ENCODE measurements at regions not wholly inside any gene's neighbourhood (a gene's known extent, or its start where the extent isn't known, plus 50 kb on each side); places are given as distances from the start of the nearest gene placed in this dataset.
"Not testable (repeated sequence)": the region's sequence is repeated elsewhere in the genome, so short reads cannot be mapped to it uniquely, and the experiment has no call there.

DNA sequence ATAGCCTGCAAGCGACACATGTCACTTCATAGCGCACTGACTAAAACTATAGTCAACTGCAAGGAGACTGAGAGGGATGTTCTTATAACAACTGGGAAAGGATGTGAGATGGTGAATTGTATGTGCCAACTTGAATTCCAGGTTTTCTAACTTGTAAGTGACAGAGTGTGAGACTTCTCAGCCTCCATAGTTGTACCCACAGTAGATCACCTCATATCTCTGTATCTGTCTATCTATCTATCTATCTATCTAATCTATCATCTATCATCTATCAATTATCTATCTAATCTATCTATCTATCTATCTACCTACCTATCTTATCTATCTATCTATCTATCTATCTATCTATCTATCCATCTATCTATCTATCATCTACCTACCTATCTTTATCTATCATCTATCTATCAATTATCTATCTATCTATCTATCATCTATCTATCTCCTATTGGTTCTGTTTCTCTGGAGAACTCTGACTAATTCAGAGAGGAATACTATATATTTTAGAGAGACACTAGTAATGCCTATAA lies 162.3 kb downstream of the CTH start:
- 28 to 100% (median 93%) methylated on average over 1 to 2 of the region's 2 CpGs; no CpG with 5 or more reads in 3 of the 10 experiments for WGBS, 10 experiments
- Histone ChIP-seq H3K4me1 (replicated peaks in 1 of 2) (no peaks in the 10 kb centered on the region), H3K27ac (no peak overlapping the region), H3K4me3 (no peak overlapping the region)
- in situ Hi-C loops (cut with MboI; ENCODE audit: low pct_unique_long_range_greater_than_20kb in 2 of 9, low sequenced_read_pairs in 9 of 9, unreplicated experiment in 9 of 9): no loop called here
- ATAC-seq (replicated peaks in 6 of 8): no peak

DNA sequence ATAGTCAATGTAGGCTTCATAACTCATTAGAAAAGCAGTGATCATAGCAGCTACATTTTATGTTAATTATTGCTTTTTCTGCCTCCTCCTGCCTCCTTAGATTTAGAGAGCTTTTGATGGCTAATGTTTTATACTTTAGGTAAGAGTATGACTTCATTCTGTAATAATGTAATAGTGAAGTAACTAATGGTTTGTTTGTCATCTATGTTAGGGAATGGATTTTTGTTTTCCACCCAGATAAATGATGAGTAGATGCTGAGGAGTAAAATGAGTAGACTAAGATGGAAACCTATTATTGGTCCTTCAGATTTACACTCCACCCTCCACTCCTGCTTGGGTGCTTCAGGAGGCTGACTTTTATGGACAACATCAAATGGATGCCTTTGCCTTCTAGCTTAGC lies 170.6 kb downstream of the CTH start:
- Histone ChIP-seq H3K4me1 (replicated peaks in 1 of 2) (peaks cover 7 to 11% of the 10 kb centered on the region in 2 donors), H3K4me3 (no peak overlapping the region), H3K27ac (no peak overlapping the region)
- ATAC-seq (replicated peaks in 6 of 8): peak in 3 of 8 experiments; percentile 12 to 58 (median 52)
- in situ Hi-C loops (cut with MboI; ENCODE audit: low pct_unique_long_range_greater_than_20kb in 2 of 9, low sequenced_read_pairs in 9 of 9, unreplicated experiment in 9 of 9): no loop called here

DNA sequence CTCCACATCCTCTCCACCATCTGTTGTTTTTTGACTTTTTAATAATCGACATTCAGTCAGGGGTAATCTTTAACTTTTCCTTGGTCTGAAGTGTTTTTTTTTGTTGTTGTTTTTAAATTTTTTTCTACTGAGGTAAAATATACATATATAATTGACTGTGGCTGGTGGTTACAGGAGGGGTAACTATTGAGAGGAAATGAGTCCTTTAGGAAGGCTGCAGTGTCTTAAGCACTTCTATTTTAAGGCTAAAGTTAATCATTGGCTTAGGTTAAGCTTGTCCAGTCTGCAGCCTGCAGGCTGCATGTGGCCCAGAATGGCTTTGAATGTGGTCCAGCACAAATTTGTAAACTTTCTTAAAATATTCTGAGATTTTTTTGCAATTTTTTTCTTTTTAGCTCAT lies 172.5 kb downstream of the CTH start:
- peaks cover 7 to 28% of the 10 kb centered on the region in 2 donors for H3K4me1 ChIP-seq (replicated peaks in 1 of 2)
- H3K4me3 ChIP-seq: no peak overlapping the region
- H3K27ac ChIP-seq: no peak overlapping the region
- WGBS, 10 experiments: 71 to 100% (median 90%) methylated on average over 1 of the region's 1 CpG; no CpG with 5 or more reads in 2 of the 10 experiments
- in situ Hi-C loops (cut with MboI; ENCODE audit: low pct_unique_long_range_greater_than_20kb in 2 of 9, low sequenced_read_pairs in 9 of 9, unreplicated experiment in 9 of 9): no loop called here
- ATAC-seq (replicated peaks in 6 of 8): no peak

DNA sequence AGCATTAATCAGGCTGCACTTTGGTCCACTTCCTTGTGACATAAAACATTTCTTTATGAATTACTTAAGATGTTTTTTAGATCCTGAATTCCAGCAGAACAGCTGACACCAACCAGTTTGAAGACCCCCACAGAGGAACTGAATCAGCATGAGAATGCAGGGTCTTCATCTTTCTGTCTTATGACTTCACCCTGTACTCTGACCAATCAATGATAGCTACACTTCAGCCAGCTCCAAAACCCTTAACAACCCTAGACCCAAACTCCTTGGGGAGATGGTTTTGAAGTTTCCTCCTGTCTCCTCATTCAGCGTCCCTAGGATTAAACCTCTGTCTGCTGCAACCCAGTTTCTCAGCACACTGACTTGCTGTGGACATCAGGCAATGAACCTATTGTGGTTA lies 175.0 kb downstream of the CTH start:
- ATAC-seq (replicated peaks in 6 of 8): no peak
- peaks cover 7 to 28% of the 10 kb centered on the region in 2 donors for H3K4me1 ChIP-seq (replicated peaks in 1 of 2)
- in situ Hi-C loops (cut with MboI; ENCODE audit: low pct_unique_long_range_greater_than_20kb in 2 of 9, low sequenced_read_pairs in 9 of 9, unreplicated experiment in 9 of 9): no loop called here
- no peak overlapping the region for H3K27ac ChIP-seq
- 18 to 60% (median 40%) methylated on average over 1 of the region's 1 CpG; no CpG with 5 or more reads in 3 of the 10 experiments for WGBS, 10 experiments
- H3K4me3 ChIP-seq: no peak overlapping the region

DNA sequence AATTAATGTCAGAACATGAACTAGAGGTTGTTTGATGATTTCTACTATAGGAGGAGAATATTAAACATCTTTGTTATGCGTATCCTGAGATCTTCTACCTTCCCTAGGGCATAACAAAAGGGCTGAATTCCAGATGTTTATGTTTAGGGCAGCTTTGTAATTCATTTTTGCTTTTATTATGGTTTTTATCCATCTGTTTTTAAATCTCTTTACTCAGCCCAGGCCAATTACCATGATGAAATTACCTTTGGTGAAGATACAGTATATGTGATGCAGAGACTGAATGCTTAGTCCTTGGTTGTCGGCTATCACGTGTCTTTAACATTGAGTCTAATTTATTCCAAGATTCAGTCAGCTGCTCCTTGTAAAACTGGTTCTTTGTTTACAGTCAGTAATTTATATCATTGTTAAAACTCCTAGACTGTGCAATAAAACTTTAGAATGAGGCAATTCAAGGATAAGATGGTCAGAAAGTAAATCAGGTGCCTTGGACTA lies 176.9 kb downstream of the CTH start:
- peak in 3 of 8 experiments; percentile 28 to 67 (median 36) for ATAC-seq (replicated peaks in 6 of 8)
- in situ Hi-C loops (cut with MboI; ENCODE audit: low pct_unique_long_range_greater_than_20kb in 2 of 9, low sequenced_read_pairs in 9 of 9, unreplicated experiment in 9 of 9): no loop called here
- H3K4me1 ChIP-seq (replicated peaks in 1 of 2): peaks cover 7 to 28% of the 10 kb centered on the region in 2 donors
- 14 to 80% (median 61%) methylated on average over 1 to 3 of the region's 3 CpGs; no CpG with 5 or more reads in 1 of the 10 experiments for WGBS, 10 experiments
- H3K4me3 ChIP-seq: no peak overlapping the region
- no peak overlapping the region for H3K27ac ChIP-seq

DNA sequence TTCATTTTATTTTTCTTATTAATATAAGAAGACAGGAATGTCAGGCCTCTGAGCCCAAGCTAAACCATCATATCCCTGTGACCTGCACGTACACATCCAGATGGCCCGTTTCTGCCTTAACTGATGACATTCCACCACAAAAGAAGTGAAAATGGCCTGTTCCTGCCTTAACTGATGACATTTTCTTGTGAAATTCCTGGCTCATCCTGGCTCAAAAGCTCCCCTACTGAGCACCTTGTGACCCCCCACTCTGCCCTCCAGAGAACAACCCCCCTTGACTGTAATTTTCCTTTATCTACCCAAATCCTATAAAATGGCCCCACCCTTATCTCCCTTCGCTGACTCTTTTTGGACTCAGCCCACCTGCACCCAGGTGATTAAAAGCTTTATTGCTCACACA lies 182.5 kb downstream of the CTH start:
- in situ Hi-C loops (cut with MboI; ENCODE audit: low pct_unique_long_range_greater_than_20kb in 2 of 9, low sequenced_read_pairs in 9 of 9, unreplicated experiment in 9 of 9); H3K4me1 ChIP-seq (replicated peaks in 1 of 2); H3K27ac ChIP-seq; H3K4me3 ChIP-seq; ATAC-seq (replicated peaks in 6 of 8): not testable (repeated sequence)
- 47 to 100% (median 90%) methylated on average over 1 to 3 of the region's 3 CpGs; no CpG with 5 or more reads in 6 of the 10 experiments for WGBS, 10 experiments

DNA sequence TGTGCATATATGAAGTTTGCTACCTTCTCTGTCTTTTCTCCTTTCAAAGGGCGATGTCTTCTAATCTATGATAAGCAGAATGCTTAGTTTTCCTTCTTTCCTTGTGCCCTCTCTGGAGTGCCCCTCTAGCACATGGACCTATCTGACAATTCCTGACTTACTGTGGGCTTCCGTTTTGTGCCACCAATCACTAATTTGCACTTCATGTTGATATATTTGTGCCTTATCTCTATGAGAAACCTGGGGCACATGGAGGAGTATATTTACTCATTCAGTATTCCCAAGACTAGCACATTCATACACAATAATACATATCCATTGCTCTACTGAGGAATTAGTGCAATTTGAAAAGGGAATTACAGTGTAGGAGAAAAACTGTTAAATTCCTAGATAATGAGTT lies 197.7 kb downstream of the CTH start:
- Histone ChIP-seq H3K4me3 (no peak overlapping the region), H3K27ac (no peak overlapping the region), H3K4me1 (replicated peaks in 1 of 2) (peaks cover 0 to 13% of the 10 kb centered on the region in 2 donors)
- in situ Hi-C loops (cut with MboI; ENCODE audit: low pct_unique_long_range_greater_than_20kb in 2 of 9, low sequenced_read_pairs in 9 of 9, unreplicated experiment in 9 of 9): no loop called here
- no peak for ATAC-seq (replicated peaks in 6 of 8)
- WGBS, 10 experiments: 71 to 100% (median 88%) methylated on average over 1 to 2 of the region's 2 CpGs; no CpG with 5 or more reads in 3 of the 10 experiments

DNA sequence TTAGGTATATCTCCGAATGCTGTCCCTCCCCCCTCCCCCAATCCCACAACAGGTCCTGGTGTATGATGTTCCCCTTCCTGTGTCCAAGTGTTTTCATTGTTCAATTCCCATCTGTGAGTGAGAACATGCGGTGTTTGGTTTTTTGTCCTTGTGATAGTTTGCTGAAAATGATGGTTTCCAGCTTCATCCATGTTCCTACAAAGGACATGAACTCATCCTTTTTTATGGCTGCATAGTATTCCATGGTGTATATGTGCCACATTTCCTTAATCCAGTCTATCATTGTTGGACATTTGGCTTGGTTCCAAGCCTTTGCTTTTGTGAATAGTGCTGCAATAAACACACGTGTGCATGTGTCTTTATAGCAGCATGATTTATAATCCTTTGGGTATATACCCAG lies 199.1 kb downstream of the CTH start:
- in situ Hi-C loops (cut with MboI; ENCODE audit: low pct_unique_long_range_greater_than_20kb in 2 of 9, low sequenced_read_pairs in 9 of 9, unreplicated experiment in 9 of 9): not testable (repeated sequence)
- WGBS, 10 experiments: 100% methylated on average over 1 of the region's 3 CpGs; no CpG with 5 or more reads in 9 of the 10 experiments

DNA sequence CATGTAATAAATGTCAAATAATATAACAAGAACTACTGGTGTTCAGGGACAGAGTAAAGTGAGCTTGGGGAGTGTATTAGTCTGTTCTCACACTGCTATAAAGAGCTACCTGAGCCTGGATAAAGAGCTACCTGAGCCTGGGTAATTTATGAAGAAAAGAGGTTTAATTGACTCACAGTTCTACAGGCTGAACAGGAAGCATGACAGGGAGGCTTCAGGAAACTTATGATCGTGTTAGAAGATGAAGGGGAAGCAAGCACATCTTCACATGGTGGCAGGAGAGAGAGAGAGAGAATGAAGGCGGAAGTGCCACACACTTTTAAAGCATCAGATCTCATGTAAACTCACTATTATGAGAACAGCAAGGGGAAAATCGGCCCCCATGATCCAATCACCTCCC lies 205.9 kb downstream of the CTH start:
- ATAC-seq (replicated peaks in 6 of 8): no peak

More for the DNA sequence above, 199.1 kb downstream of the CTH start:
- not testable (repeated sequence) for ATAC-seq (replicated peaks in 6 of 8); H3K27ac ChIP-seq; H3K4me3 ChIP-seq
- peaks cover 0 to 13% of the 10 kb centered on the region in 2 donors for H3K4me1 ChIP-seq (replicated peaks in 1 of 2)

DNA sequence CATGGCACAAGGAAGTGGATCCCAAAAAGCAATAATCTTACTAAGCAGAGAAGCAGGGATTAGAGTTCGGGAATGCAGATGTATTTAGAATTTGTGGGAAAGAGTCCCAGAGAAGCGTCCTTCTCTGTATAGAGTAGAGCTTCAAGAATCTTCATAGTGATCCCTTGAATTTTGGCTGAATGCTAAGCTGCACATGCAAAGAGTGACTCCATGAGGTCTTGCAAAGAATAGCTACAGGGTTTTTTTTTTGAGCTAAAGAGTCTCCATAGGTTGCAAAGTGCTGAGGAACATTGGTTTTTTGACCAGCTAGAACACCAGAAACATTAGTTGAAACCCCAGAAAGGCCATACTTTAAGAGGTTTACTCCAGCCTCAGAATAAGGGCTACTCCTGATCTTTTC lies 206.7 kb downstream of the CTH start:
- peak in 2 of 8 experiments; percentile 34 to 36 for ATAC-seq (replicated peaks in 6 of 8)
- no peaks in the 10 kb centered on the region for H3K4me1 ChIP-seq (replicated peaks in 1 of 2)
- no peak overlapping the region for H3K4me3 ChIP-seq
- WGBS, 10 experiments: 0 to 100% (median 84%) methylated on average over 1 to 2 of the region's 2 CpGs; no CpG with 5 or more reads in 2 of the 10 experiments
- in situ Hi-C loops (cut with MboI; ENCODE audit: low pct_unique_long_range_greater_than_20kb in 2 of 9, low sequenced_read_pairs in 9 of 9, unreplicated experiment in 9 of 9): no loop called here
- no peak overlapping the region for H3K27ac ChIP-seq

More for the DNA sequence above, 205.9 kb downstream of the CTH start:
- WGBS, 10 experiments: 0 to 100% (median 70%) methylated on average over 1 to 3 of the region's 3 CpGs; no CpG with 5 or more reads in 1 of the 10 experiments
- Histone ChIP-seq H3K4me1 (replicated peaks in 1 of 2) (no peaks in the 10 kb centered on the region), H3K27ac (no peak overlapping the region), H3K4me3 (no peak overlapping the region)
- in situ Hi-C loops (cut with MboI; ENCODE audit: low pct_unique_long_range_greater_than_20kb in 2 of 9, low sequenced_read_pairs in 9 of 9, unreplicated experiment in 9 of 9): no loop called here

DNA sequence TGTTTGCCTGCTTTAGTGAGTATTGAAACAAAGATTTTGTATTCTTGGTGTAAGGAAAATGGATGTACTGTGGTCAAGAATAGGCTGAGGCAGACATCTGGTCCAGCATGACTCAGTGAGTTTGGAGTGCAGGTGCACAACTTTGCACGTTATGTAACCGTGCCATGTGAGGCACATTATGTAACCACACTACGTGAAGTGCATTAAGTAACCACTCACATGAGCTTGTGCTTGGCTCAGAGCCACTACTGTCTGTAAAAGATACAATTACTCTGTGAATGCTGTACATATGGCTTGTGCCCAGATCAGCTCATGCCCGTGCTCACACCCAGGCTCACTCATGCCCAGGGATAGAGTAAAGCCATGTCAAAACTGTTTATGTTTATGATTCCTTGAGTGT lies 216.8 kb downstream of the CTH start:
- peak in 1 of 8 experiments; percentile 74 for ATAC-seq (replicated peaks in 6 of 8)

DNA sequence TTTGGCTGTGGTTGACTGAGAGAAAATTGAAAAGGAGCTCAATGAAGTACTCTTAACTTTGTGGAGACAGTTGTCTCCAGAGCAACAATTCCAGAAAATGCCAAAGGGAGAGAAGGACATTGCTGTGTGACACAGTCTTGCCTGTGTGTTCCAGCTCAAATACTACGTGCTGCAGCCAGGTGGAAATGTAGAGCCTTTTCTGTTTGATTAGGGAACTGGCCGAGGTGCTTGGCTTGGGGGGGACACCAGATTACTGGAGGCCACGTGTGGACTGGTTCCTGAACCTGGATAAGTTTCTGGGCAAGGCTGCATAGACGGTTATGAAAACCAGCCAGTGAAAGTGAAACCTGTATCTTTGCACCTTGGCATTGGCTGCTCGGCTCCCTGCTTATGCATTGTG lies 217.9 kb downstream of the CTH start:
- no peak for ATAC-seq (replicated peaks in 6 of 8)
- WGBS, 10 experiments: 17 to 100% (median 83%) methylated on average over 1 to 4 of the region's 5 CpGs; no CpG with 5 or more reads in 2 of the 10 experiments
- H3K27ac ChIP-seq: no peak overlapping the region
- peaks cover 5 to 20% of the 10 kb centered on the region in 2 donors for H3K4me1 ChIP-seq (replicated peaks in 1 of 2)
- no peak overlapping the region for H3K4me3 ChIP-seq
- in situ Hi-C loops (cut with MboI; ENCODE audit: low pct_unique_long_range_greater_than_20kb in 2 of 9, low sequenced_read_pairs in 9 of 9, unreplicated experiment in 9 of 9): no loop called here

More for the DNA sequence above, 216.8 kb downstream of the CTH start:
- Histone ChIP-seq H3K4me3 (no peak overlapping the region), H3K4me1 (replicated peaks in 1 of 2) (peaks cover 5 to 13% of the 10 kb centered on the region in 2 donors), H3K27ac (no peak overlapping the region)
- WGBS, 10 experiments: 20 to 96% (median 66%) methylated on average over 1 to 4 of the region's 4 CpGs; no CpG with 5 or more reads in 4 of the 10 experiments
- in situ Hi-C loops (cut with MboI; ENCODE audit: low pct_unique_long_range_greater_than_20kb in 2 of 9, low sequenced_read_pairs in 9 of 9, unreplicated experiment in 9 of 9): no loop called here

DNA sequence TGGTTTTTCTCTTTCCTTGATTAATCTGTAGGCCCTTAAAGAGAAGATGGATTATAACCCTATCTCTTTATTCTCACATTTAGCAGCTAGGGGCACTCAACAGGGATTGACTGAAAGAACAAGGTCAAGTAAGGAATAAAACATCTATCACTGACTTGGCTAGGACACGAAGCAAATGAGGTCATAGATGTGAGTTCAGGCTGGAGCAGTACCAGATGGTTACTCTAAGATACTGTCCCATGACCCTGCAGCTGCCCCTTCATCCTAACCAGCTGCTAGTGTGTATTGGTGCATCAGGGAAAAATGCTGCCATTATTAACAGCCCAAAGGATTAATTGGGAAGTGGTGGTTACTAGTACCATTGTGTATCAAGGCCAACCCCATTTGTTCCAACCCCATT lies 221.9 kb downstream of the CTH start:
- no peak overlapping the region for H3K27ac ChIP-seq
- 0 to 33% (median 17%) methylated on average over 1 of the region's 1 CpG; no CpG with 5 or more reads in 5 of the 10 experiments for WGBS, 10 experiments
- in situ Hi-C loops (cut with MboI; ENCODE audit: low pct_unique_long_range_greater_than_20kb in 2 of 9, low sequenced_read_pairs in 9 of 9, unreplicated experiment in 9 of 9): no loop called here
- peak in 5 of 8 experiments; percentile 39 to 99 (median 75) for ATAC-seq (replicated peaks in 6 of 8)
- H3K4me3 ChIP-seq: no peak overlapping the region
- H3K4me1 ChIP-seq (replicated peaks in 1 of 2): peaks cover 5 to 36% of the 10 kb centered on the region in 2 donors

DNA sequence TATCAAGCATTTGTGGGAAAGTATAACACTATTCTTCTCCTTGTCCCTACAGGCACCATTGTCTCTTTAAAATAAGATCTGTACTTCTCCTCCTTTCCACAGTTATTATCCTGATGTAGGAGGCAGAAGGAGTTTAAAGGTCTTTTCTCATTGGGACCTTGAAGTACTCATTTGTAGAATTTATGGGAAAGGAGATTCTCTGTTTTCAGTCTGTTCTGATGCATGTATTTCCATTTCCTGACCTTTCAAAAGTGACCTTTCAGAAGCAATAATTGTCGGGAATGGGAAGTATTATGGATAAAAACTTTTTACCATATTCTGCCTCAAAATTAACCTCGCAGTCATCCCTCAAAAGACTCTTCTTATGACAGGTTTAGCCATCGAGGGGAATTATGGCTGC lies 224.8 kb downstream of the CTH start:
- peak in 2 of 8 experiments; percentile 56 to 58 for ATAC-seq (replicated peaks in 6 of 8)
- Histone ChIP-seq H3K27ac (no peak overlapping the region), H3K4me1 (replicated peaks in 1 of 2) (peaks cover 5 to 38% of the 10 kb centered on the region in 2 donors), H3K4me3 (no peak overlapping the region)
- in situ Hi-C loops (cut with MboI; ENCODE audit: low pct_unique_long_range_greater_than_20kb in 2 of 9, low sequenced_read_pairs in 9 of 9, unreplicated experiment in 9 of 9): no loop called here
- WGBS, 10 experiments: 0 to 84% (median 66%) methylated on average over 1 to 3 of the region's 3 CpGs
